HG03520 (cell line): ENCODE measurements at regions not wholly inside any gene's neighbourhood (a gene's known extent, or its start where the extent isn't known, plus 50 kb on each side); places are given as distances from the start of the nearest gene placed in this dataset.

ENCODE experiments used
- ATAC-seq: cut with Tn5 transposase; IDR thresholded peaks from one replicate; pipeline ENCODE4 v1.9.1; 2021; ENCODE audit warnings: mild to moderate bottlenecking, moderate library complexity; ENCODE audit not compliant: unreplicated experiment

- ATAC-seq: no peak
Measured at GRCh38 chr5:156103155-156103885, 223.6 kb upstream of the SGCD start.

GRCh38 chr5:156109317-156110023 is 217.5 kb upstream of the SGCD start:
- no peak for ATAC-seq

- no peak for ATAC-seq
Measured at GRCh38 chr5:156119692-156120091, 207.3 kb upstream of the SGCD start.

- ATAC-seq: no peak
Measured at GRCh38 chr5:156120777-156121176, 206.2 kb upstream of the SGCD start.

- no peak for ATAC-seq
Measured at GRCh38 chr5:156121234-156121633, 205.7 kb upstream of the SGCD start.

- ATAC-seq: no peak
Measured at GRCh38 chr5:156121882-156122281, 205.1 kb upstream of the SGCD start.

- ATAC-seq: no peak
Measured at GRCh38 chr5:156124708-156125107, 202.3 kb upstream of the SGCD start.

GRCh38 chr5:156125118-156125517 is 201.8 kb upstream of the SGCD start:
- ATAC-seq: no peak

GRCh38 chr5:156126716-156127115 is 200.2 kb upstream of the SGCD start:
- no peak for ATAC-seq

- peak; percentile 89 for ATAC-seq
Measured at GRCh38 chr5:156128026-156128425, 198.9 kb upstream of the SGCD start.

- ATAC-seq: no peak
Measured at GRCh38 chr5:156134216-156134615, 192.7 kb upstream of the SGCD start.

GRCh38 chr5:156135531-156135930 is 191.4 kb upstream of the SGCD start:
- ATAC-seq: no peak

- no peak for ATAC-seq
Measured at GRCh38 chr5:156137071-156137869, 189.7 kb upstream of the SGCD start.

- ATAC-seq: no peak
Measured at GRCh38 chr5:156142867-156143266, 184.1 kb upstream of the SGCD start.

- ATAC-seq: no peak
Measured at GRCh38 chr5:156147261-156147943, 179.6 kb upstream of the SGCD start.

GRCh38 chr5:156147944-156148285 is 179.0 kb upstream of the SGCD start:
- ATAC-seq: no peak

- no peak for ATAC-seq
Measured at GRCh38 chr5:156148301-156148700, 178.7 kb upstream of the SGCD start.

GRCh38 chr5:156149213-156149612 is 177.8 kb upstream of the SGCD start:
- ATAC-seq: no peak

- ATAC-seq: no peak
Measured at GRCh38 chr5:156153602-156154001, 173.4 kb upstream of the SGCD start.

- ATAC-seq: no peak
Measured at GRCh38 chr5:156154757-156155156, 172.2 kb upstream of the SGCD start.

GRCh38 chr5:156155598-156155997 is 171.4 kb upstream of the SGCD start:
- ATAC-seq: no peak
